ENCODE measurements at regions not wholly inside any gene's neighbourhood (a gene's known extent, or its start where the extent isn't known, plus 50 kb on each side); places are given as distances from the start of the nearest gene placed in this dataset.

GRCh38 chr4:32778938-32779337, 2058.8 kb downstream of the PCDH7 start:
- DNase-seq (no peak), ATAC-seq (no peak)
- no peaks in the 10 kb centered on the region for H3K4me1 Mint-ChIP-seq
- H3K27me3 Mint-ChIP-seq = no peaks in the 10 kb centered on the region
- no peak overlapping the region for H3K27ac Mint-ChIP-seq
- no peak overlapping the region for H3K4me3 Mint-ChIP-seq
- H3K9me3 Mint-ChIP-seq = peaks cover 10 to 16% of the 10 kb centered on the region in 2 donors

- no peaks in the 10 kb centered on the region for H3K27me3 Mint-ChIP-seq
- ATAC-seq (no peak), DNase-seq (no peak)
- no peak overlapping the region for H3K27ac Mint-ChIP-seq
- H3K9me3 Mint-ChIP-seq = no peaks in the 10 kb centered on the region
- no peaks in the 10 kb centered on the region for H3K4me1 Mint-ChIP-seq
- no peak overlapping the region for H3K4me3 Mint-ChIP-seq
Measured at GRCh38 chr4:32789026-32789608, 2068.9 kb downstream of the PCDH7 start.

DNA sequence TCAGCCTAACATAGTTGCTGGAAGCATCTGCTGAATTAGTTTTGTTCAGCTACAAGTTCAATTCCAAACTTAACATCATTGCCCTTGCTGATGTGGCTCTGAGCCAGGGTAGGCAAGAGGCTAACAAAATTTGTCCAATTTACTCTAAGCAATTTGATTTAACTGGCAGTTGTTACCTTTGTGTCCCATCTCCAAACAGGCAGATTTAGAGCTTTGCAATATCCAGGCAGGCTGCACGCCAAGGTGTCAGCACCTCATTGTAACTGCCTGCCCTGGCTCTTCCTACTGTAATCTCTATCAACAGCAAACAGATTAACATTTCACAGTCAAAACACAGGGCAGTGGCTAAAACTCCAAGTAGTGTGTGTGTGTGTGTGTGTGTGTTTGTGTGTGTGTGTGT, 2070.6 kb downstream of the PCDH7 start:
- Mint-ChIP-seq H3K9me3 (no peaks in the 10 kb centered on the region), H3K4me1 (no peaks in the 10 kb centered on the region), H3K27ac (no peak overlapping the region), H3K4me3 (no peak overlapping the region), H3K27me3 (no peaks in the 10 kb centered on the region)
- no peak for ATAC-seq
- DNase-seq = no peak

GRCh38 chr4:32798471-32799159, 2078.4 kb downstream of the PCDH7 start:
- Mint-ChIP-seq H3K27ac (no peak overlapping the region), H3K27me3 (no peaks in the 10 kb centered on the region), H3K4me1 (no peaks in the 10 kb centered on the region), H3K9me3 (peaks cover 0 to 7% of the 10 kb centered on the region in 2 donors), H3K4me3 (no peak overlapping the region)
- DNase-seq (no peak), ATAC-seq (no peak)

- H3K27me3 Mint-ChIP-seq = no peaks in the 10 kb centered on the region
- no peak overlapping the region for H3K27ac Mint-ChIP-seq
- no peak for DNase-seq
- no peak for ATAC-seq
- H3K9me3 Mint-ChIP-seq = peaks cover 9 to 14% of the 10 kb centered on the region in 2 donors
- H3K4me1 Mint-ChIP-seq = no peaks in the 10 kb centered on the region
- H3K4me3 Mint-ChIP-seq = no peak overlapping the region
Measured at GRCh38 chr4:32824336-32824735, 2104.2 kb downstream of the PCDH7 start.

- DNase-seq (no peak), ATAC-seq (no peak)
Measured at GRCh38 chr4:32826169-32826568, 2106.0 kb downstream of the PCDH7 start.

GRCh38 chr4:32830160-32830559, 2110.0 kb downstream of the PCDH7 start:
- DNase-seq (no peak), ATAC-seq (no peak)
- Mint-ChIP-seq H3K4me1 (no peaks in the 10 kb centered on the region), H3K4me3 (no peak overlapping the region), H3K9me3 (peaks cover 0 to 4% of the 10 kb centered on the region in 2 donors), H3K27me3 (no peaks in the 10 kb centered on the region), H3K27ac (no peak overlapping the region)

More at GRCh38 chr4:32826169-32826568, 2106.0 kb downstream of the PCDH7 start:
- H3K4me1 Mint-ChIP-seq = no peaks in the 10 kb centered on the region
- H3K9me3 Mint-ChIP-seq = peaks cover 4 to 7% of the 10 kb centered on the region in 2 donors
- no peak overlapping the region for H3K27ac Mint-ChIP-seq
- no peaks in the 10 kb centered on the region for H3K27me3 Mint-ChIP-seq
- no peak overlapping the region for H3K4me3 Mint-ChIP-seq

DNA sequence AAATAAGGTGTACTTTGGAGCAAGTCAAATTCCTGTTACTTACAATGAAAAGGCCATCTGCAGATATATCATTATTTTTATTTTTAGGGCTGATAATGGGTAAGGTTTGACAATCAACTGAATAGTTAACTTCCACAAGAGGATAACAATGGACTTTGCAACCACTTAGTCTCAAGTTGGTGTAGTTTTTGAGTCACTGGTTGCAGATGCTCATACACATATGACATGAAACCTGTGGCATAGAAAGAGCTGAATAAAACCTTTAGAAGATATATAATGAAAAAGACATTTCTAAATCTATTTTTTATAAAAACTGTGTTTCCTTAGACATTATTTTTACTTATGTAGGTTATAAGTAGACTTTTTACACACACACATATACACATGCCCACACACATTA, 2110.9 kb downstream of the PCDH7 start:
- DNase-seq (no peak), ATAC-seq (no peak)
- H3K27me3 Mint-ChIP-seq = no peaks in the 10 kb centered on the region
- peaks cover 0 to 4% of the 10 kb centered on the region in 2 donors for H3K9me3 Mint-ChIP-seq
- H3K27ac Mint-ChIP-seq = no peak overlapping the region
- no peak overlapping the region for H3K4me3 Mint-ChIP-seq
- no peaks in the 10 kb centered on the region for H3K4me1 Mint-ChIP-seq

GRCh38 chr4:32840461-32841189, 2120.5 kb downstream of the PCDH7 start:
- H3K4me1 Mint-ChIP-seq = no peaks in the 10 kb centered on the region
- no peaks in the 10 kb centered on the region for H3K27me3 Mint-ChIP-seq
- no peak overlapping the region for H3K27ac Mint-ChIP-seq
- ATAC-seq (no peak), DNase-seq (no peak)
- H3K4me3 Mint-ChIP-seq = no peak overlapping the region
- H3K9me3 Mint-ChIP-seq = peaks cover 0 to 5% of the 10 kb centered on the region in 2 donors

DNA sequence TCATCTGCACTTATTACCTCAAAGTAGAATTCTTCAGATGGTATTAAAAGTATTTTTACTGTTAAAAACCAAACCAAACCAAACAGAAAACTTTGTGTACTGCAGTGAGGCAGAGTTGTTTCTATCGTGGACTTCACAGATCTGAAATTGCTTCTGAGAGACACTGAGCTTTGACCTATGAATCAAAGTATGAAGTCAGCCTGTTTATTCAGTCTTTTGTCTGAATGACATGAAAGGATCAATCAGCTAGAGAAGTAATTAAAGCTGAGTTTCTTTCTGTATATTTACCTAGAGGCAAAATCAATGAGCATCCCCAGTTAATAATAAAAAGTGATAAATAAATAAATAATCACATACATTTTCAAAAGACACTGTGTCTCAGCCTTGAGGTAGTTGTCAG, 2121.0 kb downstream of the PCDH7 start:
- DNase-seq (no peak), ATAC-seq (no peak)
- Mint-ChIP-seq H3K4me1 (no peaks in the 10 kb centered on the region), H3K27ac (no peak overlapping the region), H3K9me3 (peaks cover 3 to 5% of the 10 kb centered on the region in 2 donors), H3K27me3 (no peaks in the 10 kb centered on the region), H3K4me3 (no peak overlapping the region)

DNA sequence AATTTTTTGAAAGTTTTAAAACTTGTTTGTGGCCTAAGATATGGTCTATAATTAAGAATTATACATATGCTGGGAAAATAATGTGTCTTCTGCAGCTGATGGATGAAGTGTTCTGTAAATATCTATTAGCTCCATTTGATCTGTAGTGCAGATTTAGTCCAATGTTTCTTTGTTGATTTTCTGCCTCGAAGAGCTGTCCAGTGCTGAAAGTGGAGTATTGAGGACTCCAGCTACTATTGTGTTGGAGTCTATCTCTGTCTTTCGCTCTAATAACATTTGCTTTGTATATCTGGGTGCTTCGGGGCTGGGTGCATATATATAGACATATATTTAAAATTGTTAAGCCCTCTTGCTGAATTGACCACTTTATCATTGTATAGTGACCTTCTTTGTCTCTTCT, 2127.3 kb downstream of the PCDH7 start:
- H3K27ac Mint-ChIP-seq = no peak overlapping the region
- H3K4me1 Mint-ChIP-seq = no peaks in the 10 kb centered on the region
- no peak for ATAC-seq
- no peaks in the 10 kb centered on the region for H3K27me3 Mint-ChIP-seq
- no peak for DNase-seq
- no peak overlapping the region for H3K4me3 Mint-ChIP-seq
- peaks cover 5 to 23% of the 10 kb centered on the region in 2 donors for H3K9me3 Mint-ChIP-seq

- Mint-ChIP-seq H3K27me3 (no peaks in the 10 kb centered on the region), H3K4me1 (no peaks in the 10 kb centered on the region), H3K4me3 (no peak overlapping the region)
Measured at GRCh38 chr4:32855622-32856021, 2135.5 kb downstream of the PCDH7 start.

DNA sequence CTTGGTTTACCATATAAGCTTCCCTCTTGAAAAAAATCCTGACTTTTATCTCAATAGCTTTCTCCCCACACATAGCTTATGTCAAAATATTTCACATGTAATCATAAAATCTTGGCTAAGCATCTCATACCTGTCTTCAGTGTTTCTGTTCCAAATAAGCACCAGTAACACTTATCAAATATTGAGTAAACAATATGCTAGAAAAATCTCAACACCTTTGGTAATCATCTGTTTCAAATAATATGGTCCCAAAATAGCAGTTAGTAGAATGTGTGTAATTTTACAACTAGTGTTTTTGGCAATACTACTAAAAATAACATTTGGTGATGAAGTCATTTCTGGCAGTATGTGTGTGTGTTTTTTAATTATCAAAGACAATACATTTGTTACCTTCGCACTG, 2138.2 kb downstream of the PCDH7 start:
- no peaks in the 10 kb centered on the region for H3K27me3 Mint-ChIP-seq
- no peak overlapping the region for H3K27ac Mint-ChIP-seq
- no peak for ATAC-seq
- DNase-seq = no peak
- peaks cover 4 to 8% of the 10 kb centered on the region in 2 donors for H3K9me3 Mint-ChIP-seq
- H3K4me3 Mint-ChIP-seq = no peak overlapping the region
- H3K4me1 Mint-ChIP-seq = no peaks in the 10 kb centered on the region

More at GRCh38 chr4:32855622-32856021, 2135.5 kb downstream of the PCDH7 start:
- H3K9me3 Mint-ChIP-seq = peaks cover 4 to 14% of the 10 kb centered on the region in 2 donors
- no peak overlapping the region for H3K27ac Mint-ChIP-seq
- ATAC-seq (no peak), DNase-seq (no peak)

- no peaks in the 10 kb centered on the region for H3K4me1 Mint-ChIP-seq
- H3K27me3 Mint-ChIP-seq = no peaks in the 10 kb centered on the region
- no peak overlapping the region for H3K27ac Mint-ChIP-seq
- peaks cover 4 to 8% of the 10 kb centered on the region in 2 donors for H3K9me3 Mint-ChIP-seq
- H3K4me3 Mint-ChIP-seq = no peak overlapping the region
- no peak for DNase-seq
- ATAC-seq = no peak
Measured at GRCh38 chr4:32858971-32859370, 2138.8 kb downstream of the PCDH7 start.

DNA sequence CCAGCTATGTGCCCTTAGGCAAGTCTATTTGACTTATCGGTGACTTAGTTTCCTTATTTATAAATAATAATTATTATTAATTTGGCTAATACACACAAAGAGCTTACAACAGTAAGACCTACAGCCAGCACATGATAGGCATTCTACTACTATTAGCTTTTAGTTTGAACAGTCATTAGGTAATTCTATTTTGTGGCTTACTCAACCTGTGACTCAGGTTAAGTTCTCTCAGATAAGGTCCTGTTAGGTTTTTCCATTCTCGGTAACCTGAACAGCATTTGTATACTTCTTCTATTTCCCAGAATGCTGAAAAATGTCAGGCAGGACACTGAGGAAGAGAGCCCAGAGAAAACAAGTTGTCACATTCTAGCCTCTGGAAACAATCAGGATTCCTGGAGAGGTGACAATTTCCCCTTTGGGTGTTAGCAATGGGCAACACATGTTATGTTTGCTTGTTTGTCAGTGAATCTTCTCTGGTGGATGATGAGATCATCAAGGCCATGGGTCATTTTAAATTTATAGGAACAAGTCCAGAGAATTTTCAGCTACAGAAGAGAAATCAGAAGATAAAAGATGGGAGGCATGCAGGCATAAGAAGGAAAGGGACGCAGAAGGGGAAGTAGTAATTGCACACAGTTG, 2144.7 kb downstream of the PCDH7 start:
- DNase-seq = no peak
- Mint-ChIP-seq H3K4me1 (no peaks in the 10 kb centered on the region), H3K4me3 (no peak overlapping the region), H3K27ac (no peak overlapping the region), H3K9me3 (peaks cover 0 to 7% of the 10 kb centered on the region in 2 donors), H3K27me3 (no peaks in the 10 kb centered on the region)
- ATAC-seq = no peak

GRCh38 chr4:32876546-32876945, 2156.4 kb downstream of the PCDH7 start:
- Mint-ChIP-seq H3K27me3 (no peaks in the 10 kb centered on the region), H3K4me1 (no peaks in the 10 kb centered on the region), H3K27ac (no peak overlapping the region), H3K9me3 (peaks cover 0 to 4% of the 10 kb centered on the region in 2 donors), H3K4me3 (no peak overlapping the region)
- ATAC-seq (no peak), DNase-seq (no peak)

All from stimulated activated naive CD8-positive, alpha-beta T cell treated with anti-CD3 and anti-CD28 coated beads, Interleukin-15, amount 100 ng/mL, for 72 hours (primary cell).